ENCODE measurements at regions not wholly inside any gene's neighbourhood (a gene's known extent, or its start where the extent isn't known, plus 50 kb on each side); places are given as distances from the start of the nearest gene placed in this dataset.

DNA sequence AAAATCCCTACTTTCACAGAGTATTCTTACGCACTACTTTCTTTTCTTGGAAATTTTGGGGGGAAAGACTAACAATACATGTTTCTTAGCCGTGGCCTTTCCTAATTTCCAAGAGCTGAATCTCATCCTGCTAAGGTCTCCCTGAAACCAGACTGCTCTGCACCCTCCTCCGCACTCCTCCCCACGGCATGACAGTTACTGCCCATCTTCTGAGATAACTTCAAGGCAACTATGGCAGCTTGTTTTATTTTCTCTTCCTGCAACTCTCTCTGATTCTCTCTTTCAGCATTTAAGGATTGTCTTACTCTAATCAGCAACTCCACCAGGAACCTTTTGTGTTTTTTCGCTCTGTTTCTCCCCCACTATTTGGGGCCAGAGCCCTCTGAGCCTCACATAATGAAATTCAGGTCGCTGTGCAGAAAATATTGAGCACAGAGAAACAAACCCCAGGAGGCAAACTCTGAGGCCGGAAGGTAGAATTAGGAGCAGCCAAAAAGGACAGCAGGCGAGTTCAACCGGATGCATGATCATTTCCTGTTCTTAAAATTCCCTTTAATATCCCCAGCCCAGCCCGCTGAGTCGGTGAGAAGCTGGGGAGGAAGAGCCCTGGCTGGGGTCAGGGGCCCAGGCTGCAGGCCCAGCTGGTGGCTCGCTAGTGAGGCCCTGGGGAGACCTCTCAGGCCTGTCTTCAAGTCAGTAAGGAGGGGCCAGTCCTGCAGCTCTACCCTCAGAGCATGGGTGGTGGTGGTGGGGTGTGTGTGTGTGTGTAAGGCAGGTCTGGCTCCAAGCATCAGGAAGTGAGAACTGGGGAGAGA is 213.6 kb upstream of the S1PR3 start:
- Histone ChIP-seq H3K4me2 (ENCODE audit: low read length) (peak overlapping the region; percentile 59), H3K4me3 (ENCODE audit: insufficient read depth, low read depth, low read length) (no peak overlapping the region), H4K20me1 (ENCODE audit: insufficient read depth, low read length) (no peaks in the 10 kb centered on the region), H3K27ac (ENCODE audit: low read depth, low read length) (peak overlapping the region; percentile 92), H3K4me1 (ENCODE audit: insufficient read depth, low read length) (peaks cover 62% of the 10 kb centered on the region), H3K9ac (ENCODE audit: low read length) (peak overlapping the region; percentile 62), H3K36me3 (ENCODE audit: insufficient read depth, low read length) (no peaks in the 10 kb centered on the region), H2AFZ (ENCODE audit: low read depth, low read length) (peak overlapping the region; percentile 44), H3K27me3 (ENCODE audit: insufficient read depth, low read length) (no peaks in the 10 kb centered on the region), H3K79me2 (ENCODE audit: insufficient read depth, low read length) (no peaks in the 10 kb centered on the region), H3K9me3 (ENCODE audit: insufficient read depth, low read depth, low read length) (no peaks in the 10 kb centered on the region)
- Mint-ChIP-seq H3K27ac (ENCODE audit: unreplicated experiment) (peak overlapping the region; percentile 75), H3K4me1 (ENCODE audit: low read depth, unreplicated experiment) (peaks cover 56% of the 10 kb centered on the region), H3K4me3 (ENCODE audit: unreplicated experiment) (no peak overlapping the region), H3K27me3 (ENCODE audit: low read depth, unreplicated experiment) (no peaks in the 10 kb centered on the region), H3K36me3 (ENCODE audit: low read depth, unreplicated experiment) (no peaks in the 10 kb centered on the region), H3K9me3 (ENCODE audit: unreplicated experiment) (no peaks in the 10 kb centered on the region)
- DNase-seq (ENCODE audit: low read depth): peak; percentile 51
- TF ChIP-seq, protein P1, sequence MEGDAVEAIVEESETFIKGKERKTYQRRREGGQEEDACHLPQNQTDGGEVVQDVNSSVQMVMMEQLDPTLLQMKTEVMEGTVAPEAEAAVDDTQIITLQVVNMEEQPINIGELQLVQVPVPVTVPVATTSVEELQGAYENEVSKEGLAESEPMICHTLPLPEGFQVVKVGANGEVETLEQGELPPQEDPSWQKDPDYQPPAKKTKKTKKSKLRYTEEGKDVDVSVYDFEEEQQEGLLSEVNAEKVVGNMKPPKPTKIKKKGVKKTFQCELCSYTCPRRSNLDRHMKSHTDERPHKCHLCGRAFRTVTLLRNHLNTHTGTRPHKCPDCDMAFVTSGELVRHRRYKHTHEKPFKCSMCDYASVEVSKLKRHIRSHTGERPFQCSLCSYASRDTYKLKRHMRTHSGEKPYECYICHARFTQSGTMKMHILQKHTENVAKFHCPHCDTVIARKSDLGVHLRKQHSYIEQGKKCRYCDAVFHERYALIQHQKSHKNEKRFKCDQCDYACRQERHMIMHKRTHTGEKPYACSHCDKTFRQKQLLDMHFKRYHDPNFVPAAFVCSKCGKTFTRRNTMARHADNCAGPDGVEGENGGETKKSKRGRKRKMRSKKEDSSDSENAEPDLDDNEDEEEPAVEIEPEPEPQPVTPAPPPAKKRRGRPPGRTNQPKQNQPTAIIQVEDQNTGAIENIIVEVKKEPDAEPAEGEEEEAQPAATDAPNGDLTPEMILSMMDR (IDR thresholded peaks at IDR 0.05; ENCODE audit: insufficient read depth, low read depth, low read length): no peak
- TF ChIP-seq EZH2 (IDR thresholded peaks at IDR 0.05; ENCODE audit: insufficient read depth, low read length): no peak
- FAIRE-seq: no peak

GRCh38 chr9:88781628-88782391 is 209.5 kb upstream of the S1PR3 start:
- H3K4me3 Mint-ChIP-seq (ENCODE audit: unreplicated experiment): no peak overlapping the region
- peak overlapping the region; percentile 32 for H3K27ac ChIP-seq (ENCODE audit: low read depth, low read length)
- FAIRE-seq (no peak), DNase-seq (ENCODE audit: low read depth) (peak; percentile 69)
- H3K36me3 Mint-ChIP-seq (ENCODE audit: low read depth, unreplicated experiment): no peaks in the 10 kb centered on the region
- peaks cover 40% of the 10 kb centered on the region for H3K4me1 Mint-ChIP-seq (ENCODE audit: low read depth, unreplicated experiment)
- no peak overlapping the region for H3K9ac ChIP-seq (ENCODE audit: low read length)
- no peaks in the 10 kb centered on the region for H3K27me3 ChIP-seq (ENCODE audit: insufficient read depth, low read length)
- no peaks in the 10 kb centered on the region for H3K36me3 ChIP-seq (ENCODE audit: insufficient read depth, low read length)
- no peaks in the 10 kb centered on the region for H3K9me3 ChIP-seq (ENCODE audit: insufficient read depth, low read depth, low read length)
- H3K79me2 ChIP-seq (ENCODE audit: insufficient read depth, low read length): no peaks in the 10 kb centered on the region
- no peak overlapping the region for H3K4me3 ChIP-seq (ENCODE audit: insufficient read depth, low read depth, low read length)
- no peak overlapping the region for H3K27ac Mint-ChIP-seq (ENCODE audit: unreplicated experiment)
- no peaks in the 10 kb centered on the region for H4K20me1 ChIP-seq (ENCODE audit: insufficient read depth, low read length)
- TF ChIP-seq, protein P1 (IDR thresholded peaks at IDR 0.05; ENCODE audit: insufficient read depth, low read depth, low read length): peak; percentile 49
- no peak for TF ChIP-seq EZH2 (IDR thresholded peaks at IDR 0.05; ENCODE audit: insufficient read depth, low read length)
- peak overlapping the region; percentile 3 for H2AFZ ChIP-seq (ENCODE audit: low read depth, low read length)
- peaks cover 2% of the 10 kb centered on the region for H3K9me3 Mint-ChIP-seq (ENCODE audit: unreplicated experiment)
- H3K4me1 ChIP-seq (ENCODE audit: insufficient read depth, low read length): peaks cover 45% of the 10 kb centered on the region
- H3K27me3 Mint-ChIP-seq (ENCODE audit: low read depth, unreplicated experiment): peaks cover 3% of the 10 kb centered on the region
- peak overlapping the region; percentile 48 for H3K4me2 ChIP-seq (ENCODE audit: low read length)

Data from astrocyte (in vitro differentiated cells and primary cell).